ENCODE measurements at regions not wholly inside any gene's neighbourhood (a gene's known extent, or its start where the extent isn't known, plus 50 kb on each side); places are given as distances from the start of the nearest gene placed in this dataset.

- no peaks in the 10 kb centered on the region for H3K4me1 ChIP-seq (ENCODE audit: control insufficient read depth, insufficient read depth, low read length)
- intact Hi-C loops (cut with micrococcal nuclease; ENCODE audit: unreplicated experiment) (no loop called here), in situ Hi-C loops (cut with MboI) (no loop called here)
- no peaks in the 10 kb centered on the region for H3K79me2 ChIP-seq (ENCODE audit: control insufficient read depth, insufficient read depth, low read length)
- ChIA-PET CTCF (no interaction called here), SMC1A (ENCODE audit: uncharacterized antibody, unreplicated experiment) (no interaction called here), POLR2A (no interaction called here), RAD21 (ENCODE audit: unreplicated experiment) (no interaction called here)
- no peaks in the 10 kb centered on the region for H3K9me3 ChIP-seq (replicated peaks; ENCODE audit: control insufficient read depth, insufficient read depth, low read length)
- H3K27ac ChIP-seq (ENCODE audit: control insufficient read depth, insufficient read depth) = no peak overlapping the region
- TF ChIP-seq HCFC1 (IDR thresholded peaks at IDR 0.05; ENCODE audit: low read length) (no peak), ZSCAN29 (IDR thresholded peaks at IDR 0.05) (no peak), NFXL1 (IDR thresholded peaks at IDR 0.05; ENCODE audit: borderline replicate concordance) (no peak), RUNX3 (IDR thresholded peaks at IDR 0.05; ENCODE audit: low read length) (no peak), MLLT1 (IDR thresholded peaks at IDR 0.05) (no peak)
- H3K9ac ChIP-seq (ENCODE audit: control insufficient read depth, insufficient read depth, low read length) = no peak overlapping the region
- FAIRE-seq (no peak), DNase-seq (ENCODE audit: low read depth, low spot score) (no peak), ATAC-seq (no peak)
- BruUV-seq (replicated peaks) = no TSS peak
- H3K4me2 ChIP-seq (ENCODE audit: control insufficient read depth, insufficient read depth) = no peak overlapping the region
- H3K36me3 ChIP-seq (ENCODE audit: control insufficient read depth in 2 of 2, insufficient read depth in 2 of 2, low read length in 1 of 2) = no peaks in the 10 kb centered on the region
- H4K20me1 ChIP-seq (ENCODE audit: control insufficient read depth, insufficient read depth) = no peaks in the 10 kb centered on the region
- 27% methylated on average over 8 of the region's 8 CpGs for WGBS (ENCODE audit: insufficient coverage, insufficient replicate concordance, low lambda C conversion rate, missing lambda C conversion rate)
- H2AFZ ChIP-seq (ENCODE audit: control insufficient read depth, low read depth, low read length) = no peak overlapping the region
- H3K4me3 ChIP-seq = no peak overlapping the region
- H3K27me3 ChIP-seq (replicated peaks in 1 of 2; ENCODE audit: control insufficient read depth in 2 of 2, insufficient read depth in 2 of 2, low read length in 1 of 2) = no peaks in the 10 kb centered on the region
Measured at GRCh38 chr10:21403256-21404015, 122.0 kb downstream of the SKIDA1 start.

- FAIRE-seq = no peak
- Histone ChIP-seq H3K4me2 (ENCODE audit: control insufficient read depth, insufficient read depth) (no peak overlapping the region), H3K9ac (ENCODE audit: control insufficient read depth, insufficient read depth, low read length) (no peak overlapping the region), H3K9me3 (replicated peaks; ENCODE audit: control insufficient read depth, insufficient read depth, low read length) (no peaks in the 10 kb centered on the region), H3K27ac (ENCODE audit: control insufficient read depth, insufficient read depth) (no peak overlapping the region), H3K4me3 (no peak overlapping the region), H2AFZ (ENCODE audit: control insufficient read depth, low read depth, low read length) (no peak overlapping the region), H3K79me2 (ENCODE audit: control insufficient read depth, insufficient read depth, low read length) (no peaks in the 10 kb centered on the region), H4K20me1 (ENCODE audit: control insufficient read depth, insufficient read depth) (no peaks in the 10 kb centered on the region), H3K36me3 (ENCODE audit: control insufficient read depth in 2 of 2, insufficient read depth in 2 of 2, low read length in 1 of 2) (no peaks in the 10 kb centered on the region), H3K27me3 (replicated peaks in 1 of 2; ENCODE audit: control insufficient read depth in 2 of 2, insufficient read depth in 2 of 2, low read length in 1 of 2) (no peaks in the 10 kb centered on the region), H3K4me1 (ENCODE audit: control insufficient read depth, insufficient read depth, low read length) (no peaks in the 10 kb centered on the region)
- CTCF ChIA-PET = no interaction called here
- SMC1A ChIA-PET (ENCODE audit: uncharacterized antibody, unreplicated experiment) = no interaction called here
- no TSS peak for BruUV-seq (replicated peaks)
- POLR2A ChIA-PET = interaction anchor here (0.6 kb wide), 1 partner anchor 12 kb away, joined by 3 read pairs; no protein-coding TSS in a partner anchor
- no peak for DNase-seq (ENCODE audit: low read depth, low spot score)
- WGBS (ENCODE audit: insufficient coverage, insufficient replicate concordance, low lambda C conversion rate, missing lambda C conversion rate) = 34% methylated on average over 4 of the region's 4 CpGs
- RAD21 ChIA-PET (ENCODE audit: unreplicated experiment) = no interaction called here
- intact Hi-C loops (cut with micrococcal nuclease; ENCODE audit: unreplicated experiment) = no loop called here
- in situ Hi-C loops (cut with MboI) = no loop called here
- ATAC-seq = no peak
- TF ChIP-seq PBX3 (IDR thresholded peaks at IDR 0.05; ENCODE audit: insufficient replicate concordance, low read depth, low read length) = no peak
- no peak for TF ChIP-seq CEBPB (IDR thresholded peaks at IDR 0.05; ENCODE audit: borderline replicate concordance in 1 of 2, low read depth in 2 of 2, low read length in 2 of 2)
- no peak for TF ChIP-seq RAD51 (IDR thresholded peaks at IDR 0.05)
- TF ChIP-seq PRDM15 (CRISPR knock-in tag; IDR thresholded peaks at IDR 0.05) = no peak
- TF ChIP-seq SPI1 (IDR thresholded peaks at IDR 0.05; ENCODE audit: borderline replicate concordance, insufficient read depth, low read depth, low read length) = no peak
Measured at GRCh38 chr10:21402606-21403083, 122.8 kb downstream of the SKIDA1 start.
